Upper lobe of right lung (tissue), 1 donor: ENCODE measurements at regions not wholly inside any gene's neighbourhood (a gene's known extent, or its start where the extent isn't known, plus 50 kb on each side); places are given as distances from the start of the nearest gene placed in this dataset.
"Not testable (repeated sequence)": the region's sequence is repeated elsewhere in the genome, so short reads cannot be mapped to it uniquely, and the experiment has no call there.

Experiments used
- ATAC-seq: fragments of 200-7000 bp; cut with Tn5 transposase; one replicate; pipeline ENCODE4 v1.9.1; 2020; ENCODE audit warnings: mild to moderate bottlenecking, moderate library complexity
- DNase-seq: peaks from one replicate; pipeline ENCODE4 v3.0.0-alpha.2; 2020
- H3K27ac ChIP-seq: fragments of 200-600 bp; one replicate; pipeline ENCODE4 v1.8.0; 2022
- H3K27me3 ChIP-seq: fragments of 200-600 bp; one replicate; pipeline ENCODE4 v1.8.0; 2022; ENCODE audit warnings: mild to moderate bottlenecking
- H3K36me3 ChIP-seq: fragments of 200-600 bp; one replicate; pipeline ENCODE4 v1.8.0; 2022
- H3K4me1 ChIP-seq: fragments of 200-600 bp; one replicate; pipeline ENCODE4 v1.8.0; 2022
- H3K4me3 ChIP-seq: fragments of 200-600 bp; one replicate; pipeline ENCODE4 v1.8.0; 2022; ENCODE audit warnings: mild to moderate bottlenecking
- H3K9me3 ChIP-seq: fragments of 200-600 bp; one replicate; pipeline ENCODE4 v1.8.0; 2022
- CTCF ChIP-seq: fragments of 200-600 bp; IDR thresholded peaks from one replicate; pipeline ENCODE4 v1.8.0; 2022; ENCODE audit warnings: antibody characterized with exemption
- intact Hi-C: fragments of 100-400 bp; cut with DNase I; formaldehyde crosslinking; loops from one replicate; pipeline ENCODE4 v1.11.0; 2022
- donor health status: DM: no; HTN: yes; CAD: no; lungs with severe emphysema.

GRCh38 chr6:144416244-144416643, 131.1 kb downstream of the UTRN start:
- intact Hi-C loops = no loop called here
- ATAC-seq (no peak), DNase-seq (no peak)
- Histone ChIP-seq H3K4me1 (peaks cover 30% of the 10 kb centered on the region), H3K4me3 (no peak overlapping the region), H3K36me3 (no peaks in the 10 kb centered on the region), H3K27ac (no peak overlapping the region), H3K27me3 (no peaks in the 10 kb centered on the region), H3K9me3 (no peaks in the 10 kb centered on the region)
- no peak for TF ChIP-seq CTCF

GRCh38 chr6:144416773-144417172, 131.6 kb downstream of the UTRN start:
- no peak overlapping the region for H3K4me3 ChIP-seq
- H3K27me3 ChIP-seq = no peaks in the 10 kb centered on the region
- no peak overlapping the region for H3K27ac ChIP-seq
- ATAC-seq = no peak
- no peak for DNase-seq
- H3K9me3 ChIP-seq = no peaks in the 10 kb centered on the region
- peaks cover 24% of the 10 kb centered on the region for H3K4me1 ChIP-seq
- peaks cover 2% of the 10 kb centered on the region for H3K36me3 ChIP-seq
- no peak for TF ChIP-seq CTCF
- intact Hi-C loops = no loop called here

GRCh38 chr6:144417681-144418080, 132.5 kb downstream of the UTRN start:
- no peak for ATAC-seq

DNA sequence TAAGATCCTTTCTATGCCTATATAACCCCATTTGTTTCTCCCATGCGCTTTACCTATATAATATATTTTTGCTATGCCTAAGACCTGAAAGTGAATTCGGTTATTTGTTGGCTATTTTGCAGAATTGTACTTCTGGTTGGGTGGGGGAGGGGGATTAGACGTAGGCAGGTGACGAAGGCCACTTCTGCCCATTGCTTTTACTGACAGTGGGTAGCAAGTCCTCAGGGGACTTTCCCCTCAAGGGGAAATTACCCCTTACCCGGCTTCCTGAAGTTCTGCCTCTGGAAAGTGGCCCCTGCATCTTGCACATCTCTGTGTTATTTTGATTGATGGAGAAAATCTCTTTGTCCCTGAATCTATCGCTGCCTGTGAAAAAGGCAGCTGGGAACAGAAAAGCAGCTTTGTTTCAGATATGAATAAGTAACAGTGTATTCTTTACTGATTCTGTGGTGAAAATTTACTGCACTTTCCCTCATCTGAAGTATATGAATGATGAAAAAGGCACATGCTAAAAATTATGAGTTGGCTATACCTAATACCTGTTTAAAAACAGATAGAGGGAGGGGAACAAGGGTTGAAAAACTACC, 133.9 kb downstream of the UTRN start:
- no peak for DNase-seq
- Histone ChIP-seq H3K27ac (no peak overlapping the region), H3K4me3 (no peak overlapping the region), H3K4me1 (peaks cover 20% of the 10 kb centered on the region), H3K9me3 (no peaks in the 10 kb centered on the region), H3K36me3 (peaks cover 25% of the 10 kb centered on the region), H3K27me3 (no peaks in the 10 kb centered on the region)
- intact Hi-C loops = no loop called here
- no peak for TF ChIP-seq CTCF
- ATAC-seq = no peak

More at GRCh38 chr6:144417681-144418080, 132.5 kb downstream of the UTRN start:
- Histone ChIP-seq H3K27me3 (no peaks in the 10 kb centered on the region), H3K4me1 (peaks cover 20% of the 10 kb centered on the region), H3K4me3 (no peak overlapping the region), H3K36me3 (peaks cover 11% of the 10 kb centered on the region), H3K27ac (no peak overlapping the region), H3K9me3 (no peaks in the 10 kb centered on the region)
- intact Hi-C loops = no loop called here
- TF ChIP-seq CTCF = no peak
- DNase-seq = no peak

DNA sequence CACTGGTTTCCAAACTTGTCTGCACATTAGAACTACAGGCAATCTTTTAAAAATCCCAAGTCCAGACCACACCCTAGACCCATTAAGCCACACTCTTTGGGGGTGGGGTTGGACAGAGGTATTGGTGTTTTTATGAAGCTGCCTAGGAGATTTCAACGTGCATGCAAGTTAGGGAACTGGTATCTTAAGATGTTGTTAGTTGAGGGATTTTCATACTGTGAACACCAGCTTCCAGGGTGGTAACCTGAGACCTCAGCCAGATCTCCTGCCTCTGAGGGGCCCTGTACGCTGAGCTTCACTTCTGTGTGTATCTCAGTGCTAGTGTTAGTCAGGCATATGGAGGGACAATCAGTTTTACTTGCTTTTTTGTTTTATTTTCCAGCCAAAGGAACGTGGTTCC, 138.0 kb downstream of the UTRN start:
- no peak for TF ChIP-seq CTCF
- H3K9me3 ChIP-seq = no peaks in the 10 kb centered on the region
- H3K4me3 ChIP-seq = no peak overlapping the region
- no peak overlapping the region for H3K27ac ChIP-seq
- H3K27me3 ChIP-seq = no peaks in the 10 kb centered on the region
- peaks cover 65% of the 10 kb centered on the region for H3K36me3 ChIP-seq
- DNase-seq = no peak
- ATAC-seq = no peak
- H3K4me1 ChIP-seq = no peaks in the 10 kb centered on the region
- intact Hi-C loops = loop anchor here (10.0 kb wide), 1 partner anchor 138 kb away; the partner anchor contains the start of gene UTRN

DNA sequence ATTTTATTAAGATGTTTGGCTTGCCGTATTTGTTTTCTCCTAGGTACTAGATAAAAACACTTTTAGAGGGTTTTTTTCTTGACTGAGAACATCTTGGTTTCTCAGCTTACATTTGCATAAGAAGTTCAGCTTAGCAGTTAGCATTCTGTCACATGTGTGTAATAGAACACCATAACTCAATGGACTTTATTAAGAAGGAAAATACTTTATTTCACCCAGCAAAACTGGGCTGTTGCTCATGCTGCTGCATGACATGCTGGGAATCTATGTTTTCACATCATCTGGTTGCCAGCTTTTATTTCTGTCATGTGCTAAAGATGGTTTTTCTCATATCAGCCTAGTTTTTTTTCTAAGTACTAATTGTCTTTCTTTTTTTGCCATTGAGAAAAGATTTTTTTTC, 144.6 kb downstream of the UTRN start:
- DNase-seq = no peak
- no peak for TF ChIP-seq CTCF
- intact Hi-C loops = loop anchor here (10.0 kb wide), 1 partner anchor 145 kb away; the partner anchor contains the start of gene UTRN
- H3K36me3 ChIP-seq = peaks cover 74% of the 10 kb centered on the region
- H3K4me3 ChIP-seq = no peak overlapping the region
- H3K27ac ChIP-seq = no peak overlapping the region
- no peak for ATAC-seq
- no peaks in the 10 kb centered on the region for H3K9me3 ChIP-seq
- H3K27me3 ChIP-seq = no peaks in the 10 kb centered on the region
- no peaks in the 10 kb centered on the region for H3K4me1 ChIP-seq

DNA sequence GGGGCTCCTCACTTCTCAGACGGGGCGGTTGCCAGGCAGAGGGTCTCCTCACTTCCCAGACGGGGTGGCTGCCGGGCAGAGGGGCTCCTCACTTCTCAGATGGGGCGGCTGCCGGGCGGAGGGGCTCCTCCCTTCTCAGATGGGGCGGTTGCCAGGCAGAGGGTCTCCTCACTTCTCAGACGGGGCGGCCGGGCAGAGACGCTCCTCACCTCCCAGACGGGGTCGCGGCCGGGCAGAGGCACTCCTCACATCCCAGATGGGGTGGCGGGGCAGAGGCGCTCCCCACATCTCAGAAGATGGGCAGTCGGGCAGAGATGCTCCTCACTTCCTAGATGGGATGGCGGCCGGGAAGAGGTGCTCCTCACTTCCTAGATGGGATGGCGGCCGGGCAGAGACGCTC, 148.3 kb downstream of the UTRN start:
- DNase-seq, intact Hi-C loops, H3K4me3 ChIP-seq, H3K27ac ChIP-seq, ATAC-seq, H3K4me1 ChIP-seq, H3K27me3 ChIP-seq, H3K9me3 ChIP-seq: not testable (repeated sequence)
- peaks cover 67% of the 10 kb centered on the region for H3K36me3 ChIP-seq
